ENCODE measurements at regions not wholly inside any gene's neighbourhood (a gene's known extent, or its start where the extent isn't known, plus 50 kb on each side); places are given as distances from the start of the nearest gene placed in this dataset.

- no peak for TF ChIP-seq CLOCK (CRISPR knock-in tag; IDR thresholded peaks at IDR 0.05; ENCODE audit: borderline replicate concordance)
- TF ChIP-seq CC2D1A (IDR thresholded peaks at IDR 0.05): no peak
- TF ChIP-seq RAD21 (CRISPR knock-in tag; conservative IDR thresholded peaks at IDR 0.05 in 1 of 2, IDR thresholded peaks at IDR 0.05 in 1 of 2): no peak
- no peak for TF ChIP-seq CTBP1 (IDR thresholded peaks at IDR 0.05; ENCODE audit: borderline replicate concordance)
- no peak for TF ChIP-seq RFX7 (CRISPR knock-in tag; IDR thresholded peaks at IDR 0.05)
Observed at GRCh38 chr21:15627011-15627410, 102.8 kb upstream of the USP25 start (continued).

DNA sequence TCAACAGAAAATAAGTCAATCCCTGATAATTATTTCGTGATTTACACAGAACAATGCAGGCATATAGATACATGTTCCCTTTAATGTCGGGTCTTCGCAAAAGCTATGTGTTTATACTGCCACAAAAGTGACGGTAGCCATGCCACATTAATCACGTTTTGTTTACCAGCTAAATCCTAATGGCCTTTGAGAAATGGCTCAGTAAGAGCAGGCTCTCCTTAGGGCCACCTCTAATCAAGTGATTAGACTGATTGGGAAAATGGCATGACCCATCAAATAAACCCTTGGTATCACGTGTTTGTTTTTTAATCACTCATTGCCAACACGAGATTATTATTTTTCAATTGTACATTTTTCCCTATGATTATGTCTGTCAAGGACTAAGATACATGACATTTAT, 102.0 kb upstream of the USP25 start:
- no peak for DNase-seq (ENCODE audit: extremely low read depth in 1 of 4, low spot score in 3 of 4)
- no peak overlapping the region for H3K27ac ChIP-seq (ENCODE audit: extremely low read depth, low read depth, low read length)
- no peaks in the 10 kb centered on the region for H3K4me1 ChIP-seq (replicated peaks in 1 of 2; ENCODE audit: control insufficient read depth in 2 of 2, insufficient read depth in 2 of 2, low read length in 2 of 2)
- H3K9me1 ChIP-seq (ENCODE audit: control insufficient read depth, insufficient read depth, low read length): no peaks in the 10 kb centered on the region
- FAIRE-seq: no peak
- ATAC-seq: no peak
- no peaks in the 10 kb centered on the region for H3K27me3 ChIP-seq (ENCODE audit: control insufficient read depth in 2 of 2, insufficient read depth in 2 of 2, low read length in 2 of 2)
- H3K9me3 ChIP-seq (replicated peaks; ENCODE audit: control insufficient read depth, insufficient read depth, low read depth, low read length): no peaks in the 10 kb centered on the region
- in situ Hi-C loops (cut with MboI): no loop called here
- ChIA-PET POLR2A (no interaction called here), CTCF (ENCODE audit: low intra/inter-chr PET ratio) (no interaction called here)
- H3K36me3 ChIP-seq (ENCODE audit: control insufficient read depth, insufficient read depth, low read length): no peaks in the 10 kb centered on the region
- no peaks in the 10 kb centered on the region for H3K79me2 ChIP-seq (ENCODE audit: control insufficient read depth, insufficient read depth, low read length)
- no peak overlapping the region for H3K9ac ChIP-seq (ENCODE audit: insufficient read depth in 1 of 2, low read depth in 2 of 2, low read length in 2 of 2)
- H4K20me1 ChIP-seq (replicated peaks; ENCODE audit: control insufficient read depth, insufficient read depth, low read length): no peaks in the 10 kb centered on the region
- intact Hi-C loops (cut with micrococcal nuclease): no loop called here
- 2% methylated on average over 7 of the region's 7 CpGs for WGBS (ENCODE audit: insufficient coverage, low coverage, missing lambda C conversion rate)
- no peak overlapping the region for H3K4me2 ChIP-seq (ENCODE audit: insufficient read depth, low read length)
- BruUV-seq (replicated peaks): no TSS peak
- no peak overlapping the region for H2AFZ ChIP-seq (ENCODE audit: low read depth, low read length)
- no peak overlapping the region for H3K4me3 ChIP-seq
- TF ChIP-seq E2F1 (CRISPR knock-in tag; IDR thresholded peaks at IDR 0.05): no peak
- no peak for TF ChIP-seq ZNF507 (tag; conservative IDR thresholded peaks at IDR 0.05)
- TF ChIP-seq TBL1XR1 (IDR thresholded peaks at IDR 0.05; ENCODE audit: low read length in 2 of 2): no peak
- TF ChIP-seq RFX1 (IDR thresholded peaks at IDR 0.05): no peak
- no peak for TF ChIP-seq GABPB2 (CRISPR knock-in tag; conservative IDR thresholded peaks at IDR 0.05)
- TF ChIP-seq SP2 (IDR thresholded peaks at IDR 0.05; ENCODE audit: extremely low read depth, low read depth, low read length, poor library complexity, severe bottlenecking): no peak
- no peak for TF ChIP-seq KAT2B (IDR thresholded peaks at IDR 0.05; ENCODE audit: low read depth, low read length)
- no peak for TF ChIP-seq PATZ1 (CRISPR knock-in tag; IDR thresholded peaks at IDR 0.05; ENCODE audit: borderline replicate concordance)
- no peak for TF ChIP-seq NUFIP1 (IDR thresholded peaks at IDR 0.05; ENCODE audit: partially characterized antibody)
- no peak for TF ChIP-seq ZNF217 (CRISPR knock-in tag; IDR thresholded peaks at IDR 0.05)
- no peak for TF ChIP-seq PKNOX1 (IDR thresholded peaks at IDR 0.05)
